HEK293T (cell line): ENCODE measurements at regions not wholly inside any gene's neighbourhood (a gene's known extent, or its start where the extent isn't known, plus 50 kb on each side); places are given as distances from the start of the nearest gene placed in this dataset.

Source experiments
- CTCF ChIA-PET: fragments of 350-600 bp; formaldehyde crosslinking; extraction: SDS; loops from one replicate; lab custom pipeline; 2021; ENCODE audit warnings: antibody characterized with exemption, inconsistent platforms; lab: Yijun Ruan, JAX
- POLR2A ChIA-PET: fragments of 350-600 bp; formaldehyde crosslinking; extraction: SDS; loops from one replicate; lab custom pipeline; 2020; ENCODE audit warnings: antibody characterized with exemption, inconsistent platforms; lab: Yijun Ruan, JAX
- DNase-seq: peaks from one replicate; pipeline ENCODE4 v3.0.0; 2012; ENCODE audit warnings: mixed read lengths; ENCODE audit errors: extremely low spot score
- ARNT ChIP-seq: fragments of 450-650 bp; IDR thresholded peaks from 2 replicates; pipeline ENCODE4 v1.6.1; 2017; ENCODE audit warnings: mild to moderate bottlenecking
- BHLHE40 ChIP-seq: fragments of 450-650 bp; IDR thresholded peaks from 2 replicates; pipeline ENCODE4 v1.6.1; 2016; ENCODE audit warnings: mild to moderate bottlenecking, moderate library complexity, borderline replicate concordance
- CTBP1 ChIP-seq: fragments of 450-650 bp; IDR thresholded peaks from 2 replicates; pipeline ENCODE4 v1.6.1; 2016; ENCODE audit warnings: borderline replicate concordance
- ELF4 ChIP-seq: fragments of 450-650 bp; IDR thresholded peaks from 2 replicates; pipeline ENCODE4 v1.6.1; 2017; ENCODE audit warnings: antibody characterized with exemption
- FOXA1 ChIP-seq: fragments of 450-650 bp; IDR thresholded peaks from 2 replicates; pipeline ENCODE4 v1.6.1; 2016; ENCODE audit warnings: mild to moderate bottlenecking
- FOXK2 ChIP-seq: fragments of 450-650 bp; IDR thresholded peaks from 2 replicates; pipeline ENCODE4 v1.6.1; 2016; ENCODE audit warnings: mild to moderate bottlenecking
- FOXM1 ChIP-seq: fragments of 450-650 bp; IDR thresholded peaks from 2 replicates; pipeline ENCODE4 v1.6.1; 2017; ENCODE audit warnings: mild to moderate bottlenecking, borderline replicate concordance
- HDGF ChIP-seq: fragments of 450-650 bp; IDR thresholded peaks from 2 replicates; pipeline ENCODE4 v1.6.1; 2017; ENCODE audit warnings: antibody characterized with exemption, borderline replicate concordance
- L3MBTL2 ChIP-seq: fragments of 450-650 bp; conservative IDR thresholded peaks from 2 replicates; pipeline ENCODE4 v1.6.1; 2016; ENCODE audit warnings: mild to moderate bottlenecking
- LEF1 ChIP-seq: fragments of 450-650 bp; IDR thresholded peaks from 2 replicates; pipeline ENCODE4 v1.6.1; 2017; ENCODE audit warnings: mild to moderate bottlenecking, borderline replicate concordance
- NFRKB ChIP-seq: fragments of 450-650 bp; IDR thresholded peaks from 2 replicates; pipeline ENCODE4 v1.6.1; 2016; ENCODE audit warnings: mild to moderate bottlenecking, moderate library complexity
- SP1 ChIP-seq: fragments of 450-650 bp; IDR thresholded peaks from 2 replicates; pipeline ENCODE4 v1.6.1; 2017
- SUZ12 ChIP-seq: fragments of 450-650 bp; IDR thresholded peaks from 2 replicates; pipeline ENCODE4 v1.6.1; 2016; ENCODE audit warnings: mild to moderate bottlenecking
- TARDBP ChIP-seq: fragments of 450-650 bp; IDR thresholded peaks from 2 replicates; pipeline ENCODE4 v1.6.1; 2016
- ZNF384 ChIP-seq: fragments of 450-650 bp; IDR thresholded peaks from 2 replicates; pipeline ENCODE4 v1.6.1; 2016
- TF ChIP-seq, protein P1 (sequence below): fragments of 450-650 bp; IDR thresholded peaks from 2 replicates; pipeline ENCODE4 v1.6.1; 2016

DNA sequence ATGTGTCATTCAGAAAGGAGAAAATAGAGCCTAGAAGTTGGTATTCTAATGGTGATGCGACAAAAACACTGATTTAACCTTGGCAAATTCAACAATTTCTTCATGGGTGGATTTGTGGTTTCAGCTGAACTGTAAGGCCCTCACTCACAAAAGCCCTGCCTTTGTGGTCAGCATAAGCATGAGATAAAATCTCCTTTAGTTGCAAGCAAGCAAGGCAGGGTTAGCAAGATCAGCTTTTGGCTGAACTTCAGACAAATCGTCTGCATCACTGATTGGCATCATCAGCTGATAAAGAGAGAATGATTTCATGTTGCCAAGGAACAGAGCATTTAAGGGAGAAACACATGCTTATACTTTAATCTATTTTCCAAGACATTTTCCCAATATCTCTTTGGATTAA lies 2582.2 kb downstream of the PCDH7 start:
- POLR2A ChIA-PET = no interaction called here
- DNase-seq = no peak
- TF ChIP-seq SUZ12 (no peak), FOXK2 (no peak), L3MBTL2 (no peak), ELF4 (no peak), TARDBP (no peak), CTBP1 (no peak), FOXM1 (no peak), SP1 (no peak), NFRKB (no peak), HDGF (no peak), BHLHE40 (no peak), ZNF384 (no peak)
- TF ChIP-seq, protein P1, sequence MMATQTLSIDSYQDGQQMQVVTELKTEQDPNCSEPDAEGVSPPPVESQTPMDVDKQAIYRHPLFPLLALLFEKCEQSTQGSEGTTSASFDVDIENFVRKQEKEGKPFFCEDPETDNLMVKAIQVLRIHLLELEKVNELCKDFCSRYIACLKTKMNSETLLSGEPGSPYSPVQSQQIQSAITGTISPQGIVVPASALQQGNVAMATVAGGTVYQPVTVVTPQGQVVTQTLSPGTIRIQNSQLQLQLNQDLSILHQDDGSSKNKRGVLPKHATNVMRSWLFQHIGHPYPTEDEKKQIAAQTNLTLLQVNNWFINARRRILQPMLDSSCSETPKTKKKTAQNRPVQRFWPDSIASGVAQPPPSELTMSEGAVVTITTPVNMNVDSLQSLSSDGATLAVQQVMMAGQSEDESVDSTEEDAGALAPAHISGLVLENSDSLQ = no peak
- CTCF ChIA-PET = interaction anchor here (0.6 kb wide), 1 partner anchor 368 kb away, joined by 3 read pairs; no protein-coding TSS in a partner anchor

DNA sequence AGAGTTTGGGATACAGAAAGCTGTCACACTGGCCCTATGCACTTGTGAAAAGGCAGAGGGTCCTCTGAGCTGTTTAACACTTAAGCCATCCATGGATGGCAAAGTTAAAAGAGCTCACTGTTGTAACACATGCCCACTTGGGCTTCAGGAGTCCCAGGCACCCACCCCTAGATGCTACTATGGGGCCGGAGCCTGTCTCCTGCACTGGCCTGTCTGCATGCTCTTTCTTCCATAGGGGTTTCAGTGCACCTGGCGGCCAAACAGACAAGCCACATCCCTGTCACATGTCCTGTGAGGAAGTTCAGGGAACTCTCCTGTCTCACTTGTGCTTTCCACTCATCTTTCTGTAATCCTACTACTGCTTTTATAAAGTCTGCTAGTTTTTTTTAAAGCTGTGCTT lies 2586.0 kb downstream of the PCDH7 start:
- CTCF ChIA-PET = no interaction called here
- POLR2A ChIA-PET = no interaction called here
- TF ChIP-seq SUZ12 = no peak
- no peak for TF ChIP-seq FOXA1
- TF ChIP-seq CTBP1 = no peak
- TF ChIP-seq LEF1 = no peak
- no peak for TF ChIP-seq BHLHE40
- no peak for TF ChIP-seq FOXM1
- TF ChIP-seq, protein P1 = no peak
- no peak for TF ChIP-seq HDGF
- TF ChIP-seq FOXK2 = no peak
- TF ChIP-seq SP1 = no peak
- TF ChIP-seq NFRKB = no peak
- DNase-seq = no peak

DNA sequence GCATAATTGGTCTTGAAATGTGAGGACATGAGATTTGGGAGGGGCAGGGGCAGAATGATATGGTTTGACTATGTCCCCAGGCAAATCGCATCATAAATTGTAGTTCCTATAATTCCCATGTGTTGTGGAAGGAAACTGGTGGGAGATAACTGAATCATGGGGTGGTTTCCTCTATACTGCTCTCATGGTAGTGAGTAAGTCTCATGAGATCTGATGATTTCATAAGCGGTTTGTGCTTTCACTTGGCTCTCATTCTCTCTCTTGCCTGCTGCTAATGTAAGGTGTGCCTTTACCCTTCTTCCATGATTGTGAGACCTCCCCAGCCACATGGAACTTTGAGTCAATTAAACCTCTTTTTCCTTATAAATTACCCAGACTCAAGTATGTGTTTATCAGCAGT lies 2595.9 kb downstream of the PCDH7 start:
- POLR2A ChIA-PET = no interaction called here
- no peak for DNase-seq
- TF ChIP-seq FOXK2 = no peak
- no peak for TF ChIP-seq FOXM1
- no peak for TF ChIP-seq ARNT
- TF ChIP-seq BHLHE40 = no peak
- CTCF ChIA-PET = no interaction called here

DNA sequence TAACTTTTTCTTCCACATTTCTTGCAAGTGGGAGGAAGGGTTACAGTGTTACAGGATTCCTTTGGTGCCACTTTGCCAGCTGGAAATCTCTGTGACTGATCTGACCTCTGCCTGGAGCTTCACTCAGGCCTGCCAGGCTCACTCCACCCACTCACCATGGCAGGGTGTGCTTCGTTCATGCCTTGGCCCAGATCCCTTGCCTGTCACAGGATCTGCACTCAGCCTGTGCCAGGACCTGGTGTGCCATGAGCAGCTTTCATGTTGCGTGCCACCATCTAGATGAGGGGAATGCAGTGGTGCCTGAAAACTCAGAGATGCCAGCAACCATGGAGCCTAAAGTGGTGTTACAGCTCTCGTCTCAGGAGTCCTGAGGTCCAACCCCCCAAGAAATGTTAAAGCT lies 2596.4 kb downstream of the PCDH7 start:
- CTCF ChIA-PET = no interaction called here
- POLR2A ChIA-PET = no interaction called here
- no peak for TF ChIP-seq LEF1
- no peak for DNase-seq

DNA sequence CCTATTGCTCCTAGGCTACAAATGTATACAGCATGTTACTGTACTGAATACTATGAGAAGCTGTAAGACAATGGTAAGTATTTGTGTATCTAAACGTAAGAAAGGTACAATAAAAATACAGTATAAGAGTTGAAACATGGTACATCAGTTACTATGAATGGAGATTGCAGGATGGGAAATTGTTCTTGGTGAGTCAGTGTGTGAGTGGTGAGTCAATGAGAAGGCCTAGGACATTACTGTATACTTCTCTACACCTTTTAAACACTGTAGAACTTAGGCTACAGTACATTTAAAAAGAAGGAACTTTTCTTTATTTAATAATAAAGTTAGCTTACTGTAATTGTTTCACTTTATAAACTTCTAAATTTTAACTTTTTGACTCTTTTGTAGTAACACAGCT lies 2603.2 kb downstream of the PCDH7 start:
- DNase-seq = no peak
- CTCF ChIA-PET = no interaction called here
- no peak for TF ChIP-seq LEF1
- TF ChIP-seq L3MBTL2 = no peak
- TF ChIP-seq FOXM1 = no peak
- no peak for TF ChIP-seq BHLHE40
- no peak for TF ChIP-seq FOXA1
- no peak for TF ChIP-seq NFRKB
- TF ChIP-seq ELF4 = no peak
- TF ChIP-seq SUZ12 = no peak
- POLR2A ChIA-PET = no interaction called here

DNA sequence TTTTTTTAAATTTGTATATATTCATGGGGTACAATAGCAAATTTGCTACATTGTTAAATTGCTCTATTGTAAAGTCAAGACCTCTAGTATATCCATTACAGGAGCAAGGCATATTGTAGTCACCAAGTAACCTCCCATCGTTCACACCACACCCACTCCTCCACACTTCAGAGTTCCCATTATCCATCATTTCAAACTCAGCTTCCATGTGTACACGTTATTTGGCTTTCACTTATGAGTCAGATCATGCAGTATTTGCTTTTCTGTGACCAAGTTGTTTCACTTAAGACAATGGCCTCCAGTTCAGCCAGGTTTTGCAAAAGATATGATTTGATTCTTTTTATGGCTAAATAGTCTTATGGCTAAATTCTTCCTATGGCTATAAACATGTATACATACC lies 2614.2 kb downstream of the PCDH7 start:
- CTCF ChIA-PET = no interaction called here
- POLR2A ChIA-PET = no interaction called here
- TF ChIP-seq FOXM1 = no peak
- TF ChIP-seq SUZ12 = no peak
- TF ChIP-seq ELF4 = no peak
- TF ChIP-seq NFRKB = no peak
- no peak for TF ChIP-seq TARDBP
- no peak for DNase-seq

DNA sequence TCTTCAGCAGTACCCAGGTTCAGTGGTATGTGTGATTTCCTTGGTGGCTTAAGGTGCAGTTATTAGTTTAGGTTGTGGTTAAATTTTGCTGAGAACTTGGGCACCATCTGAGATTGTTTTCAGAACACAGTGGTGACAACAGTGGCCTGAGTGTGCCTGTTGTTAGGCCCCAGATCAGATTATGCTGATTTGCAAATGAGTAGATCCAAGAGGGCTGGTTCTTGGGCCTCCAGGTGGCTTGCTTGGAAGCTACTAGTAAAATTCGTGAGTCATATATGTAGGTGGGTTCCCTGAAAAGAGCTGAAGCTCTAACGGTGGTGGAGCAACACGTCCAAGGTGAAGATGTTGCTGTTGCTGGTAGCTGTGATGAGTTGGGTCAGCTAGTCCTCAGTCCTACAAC lies 2619.6 kb downstream of the PCDH7 start:
- no peak for TF ChIP-seq NFRKB
- TF ChIP-seq HDGF = no peak
- TF ChIP-seq FOXM1 = no peak
- TF ChIP-seq ELF4 = no peak
- no peak for TF ChIP-seq L3MBTL2
- TF ChIP-seq SUZ12 = no peak
- TF ChIP-seq TARDBP = no peak
- TF ChIP-seq FOXK2 = no peak
- no peak for TF ChIP-seq LEF1
- no peak for TF ChIP-seq SP1
- no peak for TF ChIP-seq ARNT
- TF ChIP-seq, protein P1 = no peak
- TF ChIP-seq ZNF384 = no peak
- no peak for TF ChIP-seq BHLHE40
- no peak for TF ChIP-seq CTBP1
- no peak for TF ChIP-seq FOXA1
- no peak for DNase-seq
- ChIA-PET CTCF (no interaction called here), POLR2A (no interaction called here)
